Lower leg skin (tissue), 4 donors: ENCODE measurements at regions not wholly inside any gene's neighbourhood (a gene's known extent, or its start where the extent isn't known, plus 50 kb on each side); places are given as distances from the start of the nearest gene placed in this dataset.

ENCODE experiments used
- DNase-seq, 2 donors: peaks; one replicate each; pipeline ENCODE4 v3.0.0-alpha.2; 2019; ENCODE audit warnings: low spot score in 2 of 2
- H3K4me3 ChIP-seq: fragments of 200-600 bp; sonication (generic); 2 replicates; pipeline ENCODE4 v1.5.1; 2017; ENCODE audit warnings: mild to moderate bottlenecking, low read depth; ENCODE audit not compliant: poor library complexity, severe bottlenecking
- CTCF ChIP-seq, 3 donors: fragments of 450-650 bp; IDR thresholded peaks; one replicate each; pipeline ENCODE4 v1.5.1; 2016; ENCODE audit warnings: antibody characterized with exemption in 3 of 3, mild to moderate bottlenecking in 3 of 3, moderate library complexity in 2 of 3
- POLR2A ChIP-seq, 2 donors: fragments of 450-650 bp; IDR thresholded peaks; one replicate each; pipeline ENCODE4 v1.6.1; 2016 to 2017; ENCODE audit warnings: antibody characterized with exemption in 2 of 2, mild to moderate bottlenecking in 1 of 2, moderate library complexity in 1 of 2
- WGBS, 2 donors: methylation state at CpG; one replicate each; pipeline ENCODE4 v1.1.5; 2018; 5-methylcytosine and 5-hydroxymethylcytosine counted together
- intact Hi-C: fragments of 100-400 bp; cut with DNase I; formaldehyde crosslinking; loops from one replicate; pipeline ENCODE4 v1.15.0; 2023; ENCODE audit warnings: low total_unique reads

GRCh38 chr18:76216096-76216495, 278.9 kb downstream of the ZNF516 start:
- TF ChIP-seq POLR2A (IDR thresholded peaks at IDR 0.05) (no peak), CTCF (IDR thresholded peaks at IDR 0.05) (no peak)
- intact Hi-C loops: no loop called here
- WGBS, 2 donors: 92 to 93% methylated on average over 1 of the region's 1 CpG
- H3K4me3 ChIP-seq: no peak overlapping the region
- no peak for DNase-seq

- 89 to 91% methylated on average over 3 of the region's 3 CpGs for WGBS, 2 donors
- H3K4me3 ChIP-seq: no peak overlapping the region
- no peak for TF ChIP-seq POLR2A (IDR thresholded peaks at IDR 0.05)
- no peak for TF ChIP-seq CTCF (IDR thresholded peaks at IDR 0.05)
- intact Hi-C loops: no loop called here
- no peak for DNase-seq
Measured at GRCh38 chr18:76213991-76214390, 281.1 kb downstream of the ZNF516 start.

GRCh38 chr18:76212960-76213359, 282.1 kb downstream of the ZNF516 start:
- H3K4me3 ChIP-seq: no peak overlapping the region
- DNase-seq: no peak
- intact Hi-C loops: no loop called here
- WGBS, 2 donors: 43 to 54% methylated on average over 7 of the region's 7 CpGs
- TF ChIP-seq CTCF (IDR thresholded peaks at IDR 0.05) (no peak), POLR2A (IDR thresholded peaks at IDR 0.05) (no peak)

GRCh38 chr18:76209597-76209996, 285.4 kb downstream of the ZNF516 start:
- TF ChIP-seq CTCF (IDR thresholded peaks at IDR 0.05) (no peak), POLR2A (IDR thresholded peaks at IDR 0.05) (no peak)
- DNase-seq: no peak
- no peak overlapping the region for H3K4me3 ChIP-seq
- WGBS, 2 donors: 73 to 84% methylated on average over 7 of the region's 7 CpGs
- intact Hi-C loops: no loop called here

GRCh38 chr18:76208678-76209306, 286.2 kb downstream of the ZNF516 start:
- no peak for DNase-seq
- intact Hi-C loops: no loop called here
- no peak overlapping the region for H3K4me3 ChIP-seq
- 29 to 37% methylated on average over 21 of the region's 21 CpGs for whole genome bisulfite sequencing, 2 donors
- no peak for TF ChIP-seq CTCF (IDR thresholded peaks at IDR 0.05)
- TF ChIP-seq POLR2A (IDR thresholded peaks at IDR 0.05): no peak

- H3K4me3 ChIP-seq: no peak overlapping the region
- DNase-seq: no peak
- TF ChIP-seq CTCF (IDR thresholded peaks at IDR 0.05) (no peak), POLR2A (IDR thresholded peaks at IDR 0.05) (no peak)
- 76 to 88% methylated on average over 7 of the region's 7 CpGs for WGBS, 2 donors
- intact Hi-C loops: no loop called here
Measured at GRCh38 chr18:76205906-76206305, 289.1 kb downstream of the ZNF516 start.
